Neural cell (in vitro differentiated cells): ENCODE measurements at regions not wholly inside any gene's neighbourhood (a gene's known extent, or its start where the extent isn't known, plus 50 kb on each side); places are given as distances from the start of the nearest gene placed in this dataset.

ENCODE experiments used
- H2AFZ ChIP-seq: fragments of 200-600, 300-800 bp; sonication (generic), shearing (Covaris generic); 2 replicates; pipeline ENCODE4 v1.6.0; 2014; ENCODE audit warnings: low read depth, mild to moderate bottlenecking, antibody characterized with exemption, low read length, moderate library complexity
- H3F3A ChIP-seq: fragments of 200-600 bp; shearing (Covaris generic); 2 replicates; pipeline ENCODE4 v1.6.1; 2016; ENCODE audit warnings: mild to moderate bottlenecking, moderate library complexity, mixed read lengths, antibody characterized with exemption, low read length; ENCODE audit not compliant: insufficient read depth, poor library complexity, severe bottlenecking
- H3K27ac ChIP-seq: fragments of 200-600, 300-800 bp; sonication (generic), shearing (Covaris generic); 2 replicates; pipeline ENCODE4 v1.5.1; 2014; ENCODE audit warnings: mild to moderate bottlenecking, low read length, moderate library complexity
- H3K27me3 ChIP-seq: fragments of 300-800, 200-600 bp; sonication (generic), shearing (Covaris generic); 2 replicates; pipeline ENCODE4 v1.6.0; 2014; ENCODE audit warnings: mild to moderate bottlenecking, low read depth, low read length, moderate library complexity; ENCODE audit not compliant: insufficient read depth
- H3K36me3 ChIP-seq: fragments of 300-800, 200-600 bp; sonication (generic), shearing (Covaris generic); 2 replicates; pipeline ENCODE4 v1.5.1; 2014; ENCODE audit warnings: mild to moderate bottlenecking, antibody characterized with exemption, low read length, moderate library complexity; ENCODE audit not compliant: insufficient read depth
- H3K4me2 ChIP-seq: fragments of 300-800, 200-600 bp; sonication (generic), shearing (Covaris generic); 2 replicates; pipeline ENCODE4 v1.6.0; 2014; ENCODE audit warnings: mild to moderate bottlenecking, low read length
- H3K4me3 ChIP-seq: fragments of 300-800, 200-600 bp; sonication (generic), shearing (Covaris generic); 2 replicates; pipeline ENCODE4 v1.5.1; 2014; ENCODE audit warnings: mild to moderate bottlenecking, low read length, moderate library complexity
- H3K79me2 ChIP-seq: fragments of 200-600 bp; shearing (Covaris generic); replicated peaks from 2 replicates; pipeline ENCODE4 v1.6.0; 2014; ENCODE audit warnings: mild to moderate bottlenecking, low read length, moderate library complexity; ENCODE audit not compliant: insufficient read depth
- H3K9ac ChIP-seq: fragments of 300-800, 200-600 bp; sonication (generic), shearing (Covaris generic); 2 replicates; pipeline ENCODE4 v1.6.1; 2016; ENCODE audit warnings: mild to moderate bottlenecking, low read length, mixed read lengths
- H3K9me2 ChIP-seq: fragments of 200-600 bp; shearing (Covaris generic); 2 replicates; pipeline ENCODE4 v1.6.1; 2016; ENCODE audit warnings: mild to moderate bottlenecking, low read length, mixed read lengths; ENCODE audit not compliant: insufficient read depth
- H3K9me3 ChIP-seq: fragments of 200-600, 300-800 bp; sonication (generic), shearing (Covaris generic); 2 replicates; pipeline ENCODE4 v1.6.1; 2016; ENCODE audit warnings: mild to moderate bottlenecking, mixed run types, low read length, moderate library complexity, mixed read lengths
- H4K20me1 ChIP-seq: fragments of 200-600 bp; shearing (Covaris generic); 2 replicates; pipeline ENCODE4 v1.6.1; 2016; ENCODE audit warnings: mild to moderate bottlenecking, mixed run types; ENCODE audit not compliant: insufficient read depth
- CTCF ChIP-seq: fragments of 450-650 bp; IDR thresholded peaks from 2 replicates; pipeline ENCODE4 v1.5.1; 2014; ENCODE audit warnings: antibody characterized with exemption, mild to moderate bottlenecking, moderate library complexity; ENCODE audit not compliant: poor library complexity, severe bottlenecking
- EP300 ChIP-seq: fragments of 450-650 bp; conservative IDR thresholded peaks from 2 replicates; pipeline ENCODE4 v1.6.1; 2014; ENCODE audit warnings: antibody characterized with exemption, mild to moderate bottlenecking, moderate library complexity; ENCODE audit not compliant: poor library complexity, severe bottlenecking
- EZH2 ChIP-seq: fragments of 200-600, 300-800 bp; shearing (Covaris generic), sonication (generic); IDR thresholded peaks from 2 replicates; pipeline ENCODE4 v1.6.1; 2014; ENCODE audit warnings: antibody characterized with exemption, low read length, borderline replicate concordance, mild to moderate bottlenecking; ENCODE audit not compliant: insufficient read depth, poor library complexity, severe bottlenecking
- MXI1 ChIP-seq: fragments of 450-650 bp; conservative IDR thresholded peaks from 2 replicates; pipeline ENCODE4 v1.6.1; 2014; ENCODE audit warnings: antibody characterized with exemption, mild to moderate bottlenecking; ENCODE audit not compliant: poor library complexity, severe bottlenecking
- POLR2AphosphoS5 ChIP-seq: IDR thresholded peaks from 2 replicates; pipeline ENCODE4 v1.6.1; 2012
- RAD21 ChIP-seq: fragments of 450-650 bp; conservative IDR thresholded peaks from 2 replicates; pipeline ENCODE4 v1.6.1; 2014; ENCODE audit warnings: antibody characterized with exemption, mild to moderate bottlenecking, moderate library complexity
- REST ChIP-seq: IDR thresholded peaks from 2 replicates; pipeline ENCODE4 v1.6.1; 2012; ENCODE audit warnings: borderline replicate concordance
- SMC3 ChIP-seq: fragments of 450-650 bp; conservative IDR thresholded peaks from 2 replicates; pipeline ENCODE4 v1.6.1; 2014; ENCODE audit warnings: antibody characterized with exemption, mild to moderate bottlenecking, moderate library complexity; ENCODE audit not compliant: poor library complexity

- Histone ChIP-seq H3K9ac (no peak overlapping the region), H3K4me3 (no peak overlapping the region), H3K9me2 (no peaks in the 10 kb centered on the region), H3F3A (no peaks in the 10 kb centered on the region), H3K4me2 (no peak overlapping the region), H3K27me3 (no peaks in the 10 kb centered on the region), H3K79me2 (no peaks in the 10 kb centered on the region), H3K27ac (no peak overlapping the region), H3K9me3 (no peaks in the 10 kb centered on the region), H3K36me3 (no peaks in the 10 kb centered on the region), H4K20me1 (no peaks in the 10 kb centered on the region), H2AFZ (no peak overlapping the region)
- no peak for TF ChIP-seq EP300
- TF ChIP-seq SMC3 = no peak
- no peak for TF ChIP-seq POLR2AphosphoS5
- TF ChIP-seq CTCF = no peak
- TF ChIP-seq EZH2 = no peak
- no peak for TF ChIP-seq REST
- TF ChIP-seq MXI1 = no peak
- no peak for TF ChIP-seq RAD21
Measured at GRCh38 chr4:181688432-181688831, 554.8 kb upstream of the TENM3 start.

- no peaks in the 10 kb centered on the region for H3K79me2 ChIP-seq
- no peaks in the 10 kb centered on the region for H3F3A ChIP-seq
- no peaks in the 10 kb centered on the region for H3K9me2 ChIP-seq
- H4K20me1 ChIP-seq = no peaks in the 10 kb centered on the region
- no peaks in the 10 kb centered on the region for H3K27me3 ChIP-seq
- H3K4me3 ChIP-seq = no peak overlapping the region
- no peak overlapping the region for H3K9ac ChIP-seq
- no peak overlapping the region for H3K27ac ChIP-seq
- H3K4me2 ChIP-seq = no peak overlapping the region
- H2AFZ ChIP-seq = no peak overlapping the region
- no peaks in the 10 kb centered on the region for H3K36me3 ChIP-seq
- no peaks in the 10 kb centered on the region for H3K9me3 ChIP-seq
- TF ChIP-seq RAD21 = no peak
- TF ChIP-seq REST = no peak
- TF ChIP-seq MXI1 = no peak
Measured at GRCh38 chr4:181688872-181689271, 554.3 kb upstream of the TENM3 start.
